ENCODE measurements at regions not wholly inside any gene's neighbourhood (a gene's known extent, or its start where the extent isn't known, plus 50 kb on each side); places are given as distances from the start of the nearest gene placed in this dataset.

- no peak for DNase-seq (ENCODE audit: low spot score)
- Mint-ChIP-seq H3K36me3 (ENCODE audit: low read depth) (no peaks in the 10 kb centered on the region), H3K4me1 (ENCODE audit: low read depth) (no peaks in the 10 kb centered on the region), H3K27ac (ENCODE audit: unreplicated experiment) (no peak overlapping the region), H3K27me3 (ENCODE audit: low read depth) (peaks cover 5% of the 10 kb centered on the region), H3K4me3 (ENCODE audit: unreplicated experiment) (no peak overlapping the region), H3K9me3 (ENCODE audit: low read depth) (peaks cover 4% of the 10 kb centered on the region)
- no peak for TF ChIP-seq CTCF (IDR thresholded peaks at IDR 0.05)
Observed at GRCh38 chr20:60427516-60427915, 469.3 kb downstream of the CDH26 start.

- H3K4me1 Mint-ChIP-seq (ENCODE audit: low read depth), result no peaks in the 10 kb centered on the region
- no peak for TF ChIP-seq CTCF (IDR thresholded peaks at IDR 0.05)
- peaks cover 4% of the 10 kb centered on the region for H3K9me3 Mint-ChIP-seq (ENCODE audit: low read depth)
- no peaks in the 10 kb centered on the region for H3K36me3 Mint-ChIP-seq (ENCODE audit: low read depth)
- peaks cover 5% of the 10 kb centered on the region for H3K27me3 Mint-ChIP-seq (ENCODE audit: low read depth)
- DNase-seq (ENCODE audit: low spot score), result no peak
- H3K4me3 Mint-ChIP-seq (ENCODE audit: unreplicated experiment), result no peak overlapping the region
- H3K27ac Mint-ChIP-seq (ENCODE audit: unreplicated experiment), result no peak overlapping the region
Observed at GRCh38 chr20:60428651-60429050, 470.4 kb downstream of the CDH26 start.

GRCh38 chr20:60430516-60431001 is 472.3 kb downstream of the CDH26 start:
- Mint-ChIP-seq H3K4me3 (ENCODE audit: unreplicated experiment) (no peak overlapping the region), H3K36me3 (ENCODE audit: low read depth) (no peaks in the 10 kb centered on the region), H3K27ac (ENCODE audit: unreplicated experiment) (no peak overlapping the region), H3K4me1 (ENCODE audit: low read depth) (no peaks in the 10 kb centered on the region), H3K9me3 (ENCODE audit: low read depth) (peaks cover 4% of the 10 kb centered on the region), H3K27me3 (ENCODE audit: low read depth) (peaks cover 11% of the 10 kb centered on the region)
- DNase-seq (ENCODE audit: low spot score), result no peak
- no peak for TF ChIP-seq CTCF (IDR thresholded peaks at IDR 0.05)

GRCh38 chr20:60431349-60431748 is 473.1 kb downstream of the CDH26 start:
- H3K9me3 Mint-ChIP-seq (ENCODE audit: low read depth), result peaks cover 4% of the 10 kb centered on the region
- no peak overlapping the region for H3K4me3 Mint-ChIP-seq (ENCODE audit: unreplicated experiment)
- no peak overlapping the region for H3K27ac Mint-ChIP-seq (ENCODE audit: unreplicated experiment)
- H3K4me1 Mint-ChIP-seq (ENCODE audit: low read depth), result no peaks in the 10 kb centered on the region
- H3K27me3 Mint-ChIP-seq (ENCODE audit: low read depth), result peaks cover 11% of the 10 kb centered on the region
- no peaks in the 10 kb centered on the region for H3K36me3 Mint-ChIP-seq (ENCODE audit: low read depth)
- no peak for DNase-seq (ENCODE audit: low spot score)
- no peak for TF ChIP-seq CTCF (IDR thresholded peaks at IDR 0.05)

DNA sequence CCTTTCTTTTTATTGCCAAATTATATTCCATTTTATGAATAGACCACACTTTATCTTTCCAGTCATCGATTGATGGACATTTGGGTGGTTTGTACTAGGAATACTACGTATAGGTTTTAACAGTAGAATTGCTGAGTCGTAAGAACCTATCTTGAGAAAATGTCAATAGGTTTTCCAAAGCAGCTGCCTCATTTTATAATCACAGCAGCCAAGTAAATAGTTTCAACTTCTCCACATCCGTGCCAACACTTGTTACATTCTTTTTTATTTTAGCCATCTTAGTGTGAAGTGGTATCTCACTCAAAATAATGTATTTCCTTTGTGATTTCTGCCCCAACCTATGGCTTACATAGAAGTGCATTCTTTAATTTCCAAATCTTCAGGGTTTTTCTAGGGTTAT is 479.2 kb downstream of the CDH26 start:
- Mint-ChIP-seq H3K4me1 (ENCODE audit: low read depth) (no peaks in the 10 kb centered on the region), H3K27ac (ENCODE audit: unreplicated experiment) (no peak overlapping the region), H3K9me3 (ENCODE audit: low read depth) (peaks cover 20% of the 10 kb centered on the region), H3K36me3 (ENCODE audit: low read depth) (peaks cover 2% of the 10 kb centered on the region), H3K4me3 (ENCODE audit: unreplicated experiment) (no peak overlapping the region), H3K27me3 (ENCODE audit: low read depth) (peaks cover 7% of the 10 kb centered on the region)
- no peak for DNase-seq (ENCODE audit: low spot score)
- TF ChIP-seq CTCF (IDR thresholded peaks at IDR 0.05), result no peak
